ENCODE measurements at regions not wholly inside any gene's neighbourhood (a gene's known extent, or its start where the extent isn't known, plus 50 kb on each side); places are given as distances from the start of the nearest gene placed in this dataset.
A peak's percentile ranks its signal among the peaks of the same experiment; 100 is the strongest.

DNA sequence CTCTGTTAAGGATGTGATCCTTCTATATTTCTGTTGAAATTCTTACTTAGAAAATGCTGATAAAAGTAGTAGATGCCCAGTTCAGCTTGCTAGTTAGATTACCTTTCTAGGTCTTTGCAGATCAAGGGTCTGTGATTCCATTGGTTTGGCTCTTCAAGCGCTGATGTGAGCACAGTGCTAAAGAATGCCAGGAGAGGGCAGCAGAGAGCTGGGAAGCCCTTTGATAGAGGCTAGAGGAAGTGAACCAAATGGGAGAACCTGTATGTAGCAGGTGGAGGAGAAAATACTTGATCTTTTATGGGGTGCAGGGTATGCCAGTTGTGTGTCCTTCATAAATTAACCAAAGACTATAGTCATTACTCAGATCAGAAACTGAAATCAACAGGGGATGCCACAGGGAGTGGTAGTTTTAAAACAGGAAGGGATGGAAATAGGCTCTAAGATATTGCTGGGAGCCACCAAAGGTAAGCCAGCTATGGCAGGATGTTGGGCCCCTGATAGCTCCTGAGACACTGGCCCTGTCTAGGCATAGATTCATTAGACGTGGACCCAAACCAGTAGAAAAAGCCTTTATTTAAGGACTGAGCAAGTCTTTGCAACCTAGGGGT is 677.4 kb downstream of the SQOR start:
- TF ChIP-seq TCF12 (IDR thresholded peaks at IDR 0.05; ENCODE audit: low read depth) (no peak), ZBTB7A (IDR thresholded peaks at IDR 0.05; ENCODE audit: low read depth) (no peak), TEAD4 (IDR thresholded peaks at IDR 0.05) (no peak), CREB1 (IDR thresholded peaks at IDR 0.05; ENCODE audit: low read depth) (no peak), TAF1 (IDR thresholded peaks at IDR 0.05; ENCODE audit: low read depth) (no peak), EP300 (IDR thresholded peaks at IDR 0.05; ENCODE audit: borderline replicate concordance) (no peak), CEBPB (IDR thresholded peaks at IDR 0.05) (no peak), RAD21 (IDR thresholded peaks at IDR 0.05; ENCODE audit: low read depth) (peak; percentile 54)
